Activated CD4-positive, alpha-beta T cell treated with anti-CD3 and anti-CD28 coated beads for 36 hours (primary cell): ENCODE measurements at regions not wholly inside any gene's neighbourhood (a gene's known extent, or its start where the extent isn't known, plus 50 kb on each side); places are given as distances from the start of the nearest gene placed in this dataset.
A peak's percentile ranks its signal among the peaks of the same experiment; 100 is the strongest.
"Not testable (repeated sequence)": the region's sequence is repeated elsewhere in the genome, so short reads cannot be mapped to it uniquely, and the experiment has no call there.

Experiments used
- ATAC-seq: fragments of 200-7000 bp; cut with Tn5 transposase; one replicate; pipeline ENCODE4 v1.10.0; 2021; ENCODE audit warnings: mild to moderate bottlenecking, moderate library complexity
- CTCF ChIA-PET: fragments of 350-600 bp; sonication (Branson Sonifier 250); formaldehyde crosslinking; loops from one replicate; lab custom pipeline; 2021; ENCODE audit warnings: antibody characterized with exemption; lab: Charles Lee
- POLR2A ChIA-PET: fragments of 350-600 bp; sonication (Branson Sonifier 250); formaldehyde crosslinking; loops from one replicate; lab custom pipeline; 2021; ENCODE audit warnings: antibody characterized with exemption, inconsistent platforms; lab: Charles Lee
- DNase-seq: peaks from one replicate; pipeline ENCODE4 v3.0.0-alpha.2; 2020
- H3K27ac Mint-ChIP-seq: one replicate; pipeline ENCODE4 v1.8.0; 2021; ENCODE audit warnings: mixed read lengths
- H3K27me3 Mint-ChIP-seq: one replicate; pipeline ENCODE4 v1.8.0; 2021; ENCODE audit warnings: mixed read lengths
- H3K36me3 Mint-ChIP-seq: one replicate; pipeline ENCODE4 v1.8.0; 2021; ENCODE audit warnings: low read depth, mixed read lengths
- H3K4me1 Mint-ChIP-seq: one replicate; pipeline ENCODE4 v1.8.0; 2021; ENCODE audit warnings: mixed read lengths
- H3K4me3 Mint-ChIP-seq: one replicate; pipeline ENCODE4 v1.8.0; 2021; ENCODE audit warnings: mild to moderate bottlenecking, moderate library complexity, mixed read lengths
- H3K9me3 Mint-ChIP-seq: one replicate; pipeline ENCODE4 v1.8.0; 2021; ENCODE audit warnings: low read depth, mixed read lengths
- intact Hi-C, 2 experiments: fragments of 100-400 bp; cut with DNase I in 1 of 2; cut with micrococcal nuclease in 1 of 2; formaldehyde crosslinking; loops; one replicate each; pipeline versions ENCODE4 v1.14.2 to v1.15.1; 2022 to 2024; cut with DNase I, micrococcal nuclease

GRCh38 chrX:1741816-1742394 lies 127.0 kb downstream of the ASMT start:
- Mint-ChIP-seq H3K27me3 (no peaks in the 10 kb centered on the region), H3K27ac (no peak overlapping the region), H3K9me3 (peaks cover 22% of the 10 kb centered on the region), H3K4me3 (no peak overlapping the region), H3K4me1 (no peaks in the 10 kb centered on the region), H3K36me3 (peaks cover 45% of the 10 kb centered on the region)
- POLR2A ChIA-PET: no interaction called here
- CTCF ChIA-PET: no interaction called here
- intact Hi-C loops: no loop called here
- DNase-seq: no peak
- ATAC-seq: no peak

- peaks cover 51% of the 10 kb centered on the region for H3K36me3 Mint-ChIP-seq
- H3K27me3 Mint-ChIP-seq: no peaks in the 10 kb centered on the region
- H3K9me3 Mint-ChIP-seq: peaks cover 22% of the 10 kb centered on the region
- no peak for ATAC-seq
- no peaks in the 10 kb centered on the region for H3K4me1 Mint-ChIP-seq
- intact Hi-C loops: no loop called here
- H3K27ac Mint-ChIP-seq: no peak overlapping the region
- CTCF ChIA-PET: no interaction called here
- no peak for DNase-seq
- H3K4me3 Mint-ChIP-seq: no peak overlapping the region
- POLR2A ChIA-PET: no interaction called here
Observed at GRCh38 chrX:1743105-1743504, 128.2 kb downstream of the ASMT start.

DNA sequence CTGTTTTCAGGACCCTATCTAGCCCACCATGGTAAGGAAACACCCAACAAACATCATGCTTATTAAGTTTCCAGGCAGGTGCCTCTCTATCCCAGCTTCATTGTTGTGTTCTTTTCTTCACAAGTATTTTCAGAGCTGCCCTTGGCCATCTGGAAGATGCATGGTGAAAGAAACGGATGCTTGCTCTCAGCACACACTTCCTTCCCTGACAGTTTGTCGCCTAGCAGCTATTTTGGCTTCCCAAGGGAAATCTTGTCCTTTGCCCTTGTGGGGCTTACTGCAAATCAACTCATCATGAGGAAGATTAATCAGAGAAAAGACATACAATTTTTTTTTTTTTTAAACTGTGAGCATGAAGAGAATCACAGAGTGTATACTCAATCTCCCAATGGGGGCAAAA lies 128.8 kb downstream of the ASMT start:
- CTCF ChIA-PET: no interaction called here
- no peak for DNase-seq
- intact Hi-C loops: no loop called here
- Mint-ChIP-seq H3K4me3 (no peak overlapping the region), H3K27ac (no peak overlapping the region), H3K9me3 (peaks cover 24% of the 10 kb centered on the region), H3K4me1 (no peaks in the 10 kb centered on the region), H3K36me3 (peaks cover 53% of the 10 kb centered on the region), H3K27me3 (no peaks in the 10 kb centered on the region)
- POLR2A ChIA-PET: no interaction called here
- ATAC-seq: no peak

DNA sequence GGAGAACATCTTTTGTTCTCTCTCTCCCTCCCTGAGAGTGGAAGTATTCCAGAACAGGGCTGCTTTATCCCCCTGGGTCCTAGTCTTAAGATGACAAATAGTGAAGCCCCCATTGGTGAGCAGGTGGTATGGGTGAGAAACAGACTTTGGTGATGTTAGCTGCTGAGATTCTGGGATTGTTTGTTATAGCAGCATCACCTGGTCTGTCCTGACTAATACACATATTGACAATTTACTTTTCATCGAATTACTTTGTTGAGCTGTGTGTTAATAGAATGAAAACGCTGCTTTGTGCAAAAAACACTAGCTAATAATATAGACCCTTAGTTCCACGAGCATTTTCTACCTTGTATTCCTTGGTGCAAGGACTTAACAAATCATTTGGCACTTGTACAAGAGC lies 133.5 kb downstream of the ASMT start:
- intact Hi-C loops: no loop called here
- DNase-seq (no peak), ATAC-seq (no peak)
- H3K4me1 Mint-ChIP-seq: peaks cover 3% of the 10 kb centered on the region
- ChIA-PET CTCF (no interaction called here), POLR2A (no interaction called here)
- peaks cover 30% of the 10 kb centered on the region for H3K9me3 Mint-ChIP-seq
- no peaks in the 10 kb centered on the region for H3K27me3 Mint-ChIP-seq
- peaks cover 50% of the 10 kb centered on the region for H3K36me3 Mint-ChIP-seq
- H3K27ac Mint-ChIP-seq: no peak overlapping the region
- no peak overlapping the region for H3K4me3 Mint-ChIP-seq

GRCh38 chrX:1749499-1749898 lies 134.6 kb downstream of the ASMT start:
- ATAC-seq (no peak), DNase-seq (no peak)
- POLR2A ChIA-PET: no interaction called here
- Mint-ChIP-seq H3K4me1 (peaks cover 3% of the 10 kb centered on the region), H3K4me3 (no peak overlapping the region), H3K27me3 (no peaks in the 10 kb centered on the region), H3K27ac (no peak overlapping the region), H3K9me3 (peaks cover 20% of the 10 kb centered on the region), H3K36me3 (peaks cover 40% of the 10 kb centered on the region)
- intact Hi-C loops: no loop called here
- CTCF ChIA-PET: no interaction called here

DNA sequence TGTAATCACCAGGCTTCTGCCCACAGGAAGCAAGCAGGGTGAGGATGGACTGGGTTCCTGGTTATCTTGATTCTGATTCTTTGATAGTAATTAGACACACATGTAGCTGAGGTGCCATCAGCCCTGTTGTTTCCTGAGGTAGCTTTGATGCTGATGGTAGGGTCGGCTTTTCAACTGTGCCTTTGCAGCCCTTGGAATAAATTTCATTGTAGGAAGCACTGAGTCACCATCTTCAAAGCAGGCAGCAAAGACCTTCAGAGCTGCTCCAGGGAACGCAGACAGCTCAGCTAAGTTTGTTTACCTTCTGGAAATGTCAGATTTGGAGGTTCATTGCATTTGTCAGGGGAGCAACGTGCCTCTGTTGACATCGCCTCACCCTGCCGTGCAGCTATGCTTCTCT lies 135.4 kb downstream of the ASMT start:
- H3K36me3 Mint-ChIP-seq: peaks cover 37% of the 10 kb centered on the region
- ATAC-seq (no peak), DNase-seq (no peak)
- ChIA-PET CTCF (no interaction called here), POLR2A (no interaction called here)
- H3K4me3 Mint-ChIP-seq: no peak overlapping the region
- peaks cover 15% of the 10 kb centered on the region for H3K9me3 Mint-ChIP-seq
- peaks cover 3% of the 10 kb centered on the region for H3K4me1 Mint-ChIP-seq
- no peaks in the 10 kb centered on the region for H3K27me3 Mint-ChIP-seq
- H3K27ac Mint-ChIP-seq: no peak overlapping the region
- intact Hi-C loops: no loop called here

DNA sequence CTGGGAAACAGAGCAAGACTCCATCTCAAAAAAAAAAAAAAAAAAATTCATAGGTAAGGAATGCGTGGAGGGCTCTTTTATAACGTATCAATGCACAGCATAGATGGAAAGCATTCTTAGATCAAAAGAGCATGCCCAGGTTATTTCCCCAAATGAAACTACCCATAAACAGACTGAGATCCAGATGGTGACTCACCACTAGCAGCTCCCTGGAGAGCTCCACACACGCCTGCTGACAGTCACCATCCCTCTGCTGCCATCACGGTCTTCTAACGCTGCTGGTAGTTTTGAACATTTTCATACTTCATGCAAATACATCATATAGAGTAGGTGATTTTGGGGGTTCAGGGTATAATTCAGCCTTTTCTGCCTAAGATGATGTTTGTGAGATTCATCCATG lies 136.9 kb downstream of the ASMT start:
- no peak overlapping the region for H3K27ac Mint-ChIP-seq
- DNase-seq: no peak
- intact Hi-C loops: no loop called here
- H3K27me3 Mint-ChIP-seq: no peaks in the 10 kb centered on the region
- ChIA-PET CTCF (no interaction called here), POLR2A (no interaction called here)
- H3K4me3 Mint-ChIP-seq: no peak overlapping the region
- no peak for ATAC-seq
- peaks cover 17% of the 10 kb centered on the region for H3K9me3 Mint-ChIP-seq
- peaks cover 31% of the 10 kb centered on the region for H3K36me3 Mint-ChIP-seq
- H3K4me1 Mint-ChIP-seq: peaks cover 3% of the 10 kb centered on the region

DNA sequence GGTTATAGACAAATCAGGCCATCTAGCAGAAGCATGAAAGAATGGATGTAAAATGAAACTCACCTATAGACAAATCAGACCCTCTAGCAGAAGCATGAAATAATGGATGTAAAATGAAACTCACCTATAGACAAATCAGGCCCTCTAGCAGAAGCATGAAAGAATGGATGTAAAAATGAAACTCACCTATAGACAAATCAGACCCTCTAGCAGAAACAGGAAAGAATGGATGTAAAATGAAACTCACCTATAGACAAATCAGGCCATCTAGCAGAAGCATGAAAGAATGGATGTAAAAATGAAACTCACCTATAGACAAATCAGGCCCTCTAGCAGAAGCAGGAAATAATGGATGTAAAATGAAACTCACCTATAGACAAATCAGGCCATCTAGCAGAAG lies 137.9 kb downstream of the ASMT start:
- ATAC-seq, POLR2A ChIA-PET, DNase-seq, intact Hi-C loops, H3K4me3 Mint-ChIP-seq, CTCF ChIA-PET, H3K27me3 Mint-ChIP-seq, H3K4me1 Mint-ChIP-seq, H3K27ac Mint-ChIP-seq: not testable (repeated sequence)
- peaks cover 23% of the 10 kb centered on the region for H3K9me3 Mint-ChIP-seq
- peaks cover 33% of the 10 kb centered on the region for H3K36me3 Mint-ChIP-seq

GRCh38 chrX:1754077-1754476 lies 139.2 kb downstream of the ASMT start:
- POLR2A ChIA-PET: no interaction called here
- Mint-ChIP-seq H3K4me1 (peaks cover 3% of the 10 kb centered on the region), H3K4me3 (no peak overlapping the region), H3K36me3 (peaks cover 34% of the 10 kb centered on the region), H3K9me3 (peaks cover 29% of the 10 kb centered on the region), H3K27me3 (no peaks in the 10 kb centered on the region), H3K27ac (no peak overlapping the region)
- DNase-seq: no peak
- no peak for ATAC-seq
- intact Hi-C loops: no loop called here
- CTCF ChIA-PET: no interaction called here

DNA sequence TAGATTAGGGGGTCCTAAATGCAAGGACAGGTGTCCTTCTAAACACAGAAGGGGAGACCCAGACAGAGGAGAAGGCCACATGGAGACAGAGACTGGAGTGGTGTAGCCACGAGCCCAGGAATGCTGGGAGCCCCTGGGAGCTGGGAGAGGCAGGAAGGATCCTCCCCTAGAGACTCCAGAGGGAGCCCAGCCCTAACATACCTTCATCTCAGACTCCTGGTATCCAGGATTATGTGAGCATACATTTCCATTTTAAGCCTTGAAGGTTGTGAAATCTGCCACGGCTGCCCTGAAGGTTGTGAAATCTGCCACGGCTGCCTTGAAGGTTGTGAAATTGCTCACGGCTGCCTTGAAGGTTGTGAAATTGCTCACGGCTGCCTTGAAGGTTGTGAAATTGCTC lies 148.4 kb downstream of the ASMT start:
- intact Hi-C loops: no loop called here
- ATAC-seq (no peak), DNase-seq (no peak)
- H3K27ac Mint-ChIP-seq: peak overlapping the region; percentile 25
- H3K9me3 Mint-ChIP-seq: peaks cover 18% of the 10 kb centered on the region
- H3K4me3 Mint-ChIP-seq: no peak overlapping the region
- CTCF ChIA-PET: no interaction called here
- H3K27me3 Mint-ChIP-seq: no peaks in the 10 kb centered on the region
- peaks cover 18% of the 10 kb centered on the region for H3K36me3 Mint-ChIP-seq
- H3K4me1 Mint-ChIP-seq: peaks cover 5% of the 10 kb centered on the region
- POLR2A ChIA-PET: no interaction called here

GRCh38 chrX:1764883-1765364 lies 150.1 kb downstream of the ASMT start:
- H3K9me3 Mint-ChIP-seq: peaks cover 21% of the 10 kb centered on the region
- ATAC-seq, H3K27me3 Mint-ChIP-seq, H3K27ac Mint-ChIP-seq, intact Hi-C loops, H3K4me1 Mint-ChIP-seq, H3K4me3 Mint-ChIP-seq, CTCF ChIA-PET, POLR2A ChIA-PET: not testable (repeated sequence)
- peaks cover 13% of the 10 kb centered on the region for H3K36me3 Mint-ChIP-seq
- peak; percentile 41 for DNase-seq

DNA sequence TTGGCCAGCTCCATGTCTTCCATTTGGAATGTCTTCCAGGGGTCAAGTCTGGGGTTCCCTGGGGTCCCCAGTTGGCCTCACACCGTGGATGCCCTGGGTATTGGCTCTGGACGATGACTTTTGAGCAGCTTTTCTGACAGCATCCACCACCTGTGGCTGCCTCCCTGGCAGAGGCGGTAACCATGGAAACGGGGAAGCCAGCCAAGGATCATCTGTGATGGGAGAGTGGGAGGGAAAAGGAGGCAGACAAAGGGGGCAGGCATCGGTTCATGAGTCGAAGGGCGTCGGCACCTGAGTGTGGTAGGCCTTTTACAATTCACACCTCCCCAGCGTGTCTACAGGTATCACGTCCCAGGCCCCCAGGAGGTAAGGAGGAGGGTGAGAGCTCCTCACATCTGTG lies 152.2 kb downstream of the ASMT start:
- Mint-ChIP-seq H3K27ac (no peak overlapping the region), H3K9me3 (peaks cover 33% of the 10 kb centered on the region), H3K27me3 (no peaks in the 10 kb centered on the region), H3K36me3 (peaks cover 16% of the 10 kb centered on the region), H3K4me3 (no peak overlapping the region), H3K4me1 (peaks cover 5% of the 10 kb centered on the region)
- ATAC-seq: no peak
- ChIA-PET CTCF (no interaction called here), POLR2A (no interaction called here)
- no peak for DNase-seq
- intact Hi-C loops: no loop called here
